Activated CD8-positive, alpha-beta T cell treated with anti-CD3 and anti-CD28 coated beads for 36 hours (primary cell): ENCODE measurements at regions not wholly inside any gene's neighbourhood (a gene's known extent, or its start where the extent isn't known, plus 50 kb on each side); places are given as distances from the start of the nearest gene placed in this dataset.

Source experiments
- ATAC-seq: fragments of 200-7000 bp; cut with Tn5 transposase; one replicate; pipeline ENCODE4 v1.10.0; 2021; ENCODE audit warnings: mild to moderate bottlenecking, moderate library complexity
- CTCF ChIA-PET: fragments of 350-600 bp; sonication (Branson Sonifier 250); formaldehyde crosslinking; loops from one replicate; lab custom pipeline; 2021; ENCODE audit warnings: antibody characterized with exemption; lab: Charles Lee
- POLR2A ChIA-PET: fragments of 350-600 bp; sonication (Branson Sonifier 250); formaldehyde crosslinking; loops from one replicate; lab custom pipeline; 2021; ENCODE audit warnings: antibody characterized with exemption; lab: Charles Lee
- DNase-seq: peaks from one replicate; pipeline ENCODE4 v3.0.0-alpha.2; 2020
- H3K27ac Mint-ChIP-seq: one replicate; pipeline ENCODE4 v1.8.0; 2021; ENCODE audit warnings: mild to moderate bottlenecking, mixed read lengths
- H3K27me3 Mint-ChIP-seq: one replicate; pipeline ENCODE4 v1.8.0; 2021; ENCODE audit warnings: mixed read lengths
- H3K36me3 Mint-ChIP-seq: one replicate; pipeline ENCODE4 v1.8.0; 2021; ENCODE audit warnings: low read depth, mixed read lengths
- H3K4me1 Mint-ChIP-seq: one replicate; pipeline ENCODE4 v1.8.0; 2021; ENCODE audit warnings: low read depth, mixed read lengths
- H3K4me3 Mint-ChIP-seq: one replicate; pipeline ENCODE4 v1.8.0; 2021; ENCODE audit warnings: mild to moderate bottlenecking, moderate library complexity, mixed read lengths
- H3K9me3 Mint-ChIP-seq: one replicate; pipeline ENCODE4 v1.8.0; 2021; ENCODE audit warnings: mixed read lengths
- intact Hi-C: fragments of 100-400 bp; cut with micrococcal nuclease; formaldehyde crosslinking; loops from one replicate; pipeline ENCODE4 v1.10.0; 2022
- TF ChIP-seq, protein P1 (sequence below): fragments of 200-600 bp; IDR thresholded peaks from one replicate; pipeline ENCODE4 v1.8.0; 2022; ENCODE audit warnings: antibody characterized with exemption, mild to moderate bottlenecking

DNA sequence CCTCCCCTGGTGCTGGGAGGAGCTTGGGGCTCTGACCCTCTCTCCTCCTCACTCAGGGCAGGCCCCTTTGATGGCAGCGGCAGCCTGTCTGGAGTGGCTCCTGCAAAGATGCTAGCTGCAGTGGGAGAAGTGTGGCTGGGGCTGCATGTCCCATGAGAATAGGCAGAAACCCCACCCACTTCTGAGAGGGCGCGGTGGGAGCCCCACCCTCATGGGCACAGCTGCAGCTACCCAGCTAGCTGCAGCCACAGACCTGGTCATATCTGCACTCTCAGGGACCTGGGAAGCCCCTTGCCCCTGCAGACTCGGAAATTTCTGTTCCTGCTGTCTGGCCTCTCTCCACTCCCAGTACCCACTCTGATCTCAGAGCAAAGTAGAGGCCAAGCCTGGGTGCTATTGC lies 72.2 kb upstream of the BRD7 start:
- ATAC-seq: no peak
- CTCF ChIA-PET: no interaction called here

DNA sequence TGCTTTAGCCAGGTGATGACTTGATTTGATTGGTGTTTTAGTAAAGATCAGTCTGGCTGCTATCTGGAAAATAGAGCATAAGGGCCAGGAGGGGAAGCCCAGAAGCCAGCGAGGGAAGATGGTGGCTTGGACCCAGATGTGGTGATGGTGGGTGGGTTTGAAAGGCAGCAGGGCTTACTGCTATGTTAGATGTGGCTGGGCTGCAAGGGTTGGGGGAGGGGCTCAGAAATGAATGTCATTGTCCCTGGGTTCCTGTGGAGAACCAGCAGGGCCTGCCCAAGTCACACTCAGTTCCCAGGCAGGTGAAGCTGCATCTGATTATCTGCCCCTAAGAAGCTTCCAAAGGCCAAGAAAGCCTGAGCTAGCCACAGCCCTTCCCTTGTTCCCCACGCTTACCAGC lies 71.7 kb upstream of the BRD7 start:
- DNase-seq: no peak

More for the DNA sequence above, 72.2 kb upstream of the BRD7 start:
- Mint-ChIP-seq H3K4me3 (no peak overlapping the region), H3K27ac (no peak overlapping the region), H3K4me1 (no peaks in the 10 kb centered on the region), H3K27me3 (no peaks in the 10 kb centered on the region), H3K9me3 (peaks cover 22% of the 10 kb centered on the region), H3K36me3 (no peaks in the 10 kb centered on the region)
- TF ChIP-seq, protein P1, sequence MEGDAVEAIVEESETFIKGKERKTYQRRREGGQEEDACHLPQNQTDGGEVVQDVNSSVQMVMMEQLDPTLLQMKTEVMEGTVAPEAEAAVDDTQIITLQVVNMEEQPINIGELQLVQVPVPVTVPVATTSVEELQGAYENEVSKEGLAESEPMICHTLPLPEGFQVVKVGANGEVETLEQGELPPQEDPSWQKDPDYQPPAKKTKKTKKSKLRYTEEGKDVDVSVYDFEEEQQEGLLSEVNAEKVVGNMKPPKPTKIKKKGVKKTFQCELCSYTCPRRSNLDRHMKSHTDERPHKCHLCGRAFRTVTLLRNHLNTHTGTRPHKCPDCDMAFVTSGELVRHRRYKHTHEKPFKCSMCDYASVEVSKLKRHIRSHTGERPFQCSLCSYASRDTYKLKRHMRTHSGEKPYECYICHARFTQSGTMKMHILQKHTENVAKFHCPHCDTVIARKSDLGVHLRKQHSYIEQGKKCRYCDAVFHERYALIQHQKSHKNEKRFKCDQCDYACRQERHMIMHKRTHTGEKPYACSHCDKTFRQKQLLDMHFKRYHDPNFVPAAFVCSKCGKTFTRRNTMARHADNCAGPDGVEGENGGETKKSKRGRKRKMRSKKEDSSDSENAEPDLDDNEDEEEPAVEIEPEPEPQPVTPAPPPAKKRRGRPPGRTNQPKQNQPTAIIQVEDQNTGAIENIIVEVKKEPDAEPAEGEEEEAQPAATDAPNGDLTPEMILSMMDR: no peak
- DNase-seq: no peak
- intact Hi-C loops: no loop called here
- POLR2A ChIA-PET: no interaction called here

DNA sequence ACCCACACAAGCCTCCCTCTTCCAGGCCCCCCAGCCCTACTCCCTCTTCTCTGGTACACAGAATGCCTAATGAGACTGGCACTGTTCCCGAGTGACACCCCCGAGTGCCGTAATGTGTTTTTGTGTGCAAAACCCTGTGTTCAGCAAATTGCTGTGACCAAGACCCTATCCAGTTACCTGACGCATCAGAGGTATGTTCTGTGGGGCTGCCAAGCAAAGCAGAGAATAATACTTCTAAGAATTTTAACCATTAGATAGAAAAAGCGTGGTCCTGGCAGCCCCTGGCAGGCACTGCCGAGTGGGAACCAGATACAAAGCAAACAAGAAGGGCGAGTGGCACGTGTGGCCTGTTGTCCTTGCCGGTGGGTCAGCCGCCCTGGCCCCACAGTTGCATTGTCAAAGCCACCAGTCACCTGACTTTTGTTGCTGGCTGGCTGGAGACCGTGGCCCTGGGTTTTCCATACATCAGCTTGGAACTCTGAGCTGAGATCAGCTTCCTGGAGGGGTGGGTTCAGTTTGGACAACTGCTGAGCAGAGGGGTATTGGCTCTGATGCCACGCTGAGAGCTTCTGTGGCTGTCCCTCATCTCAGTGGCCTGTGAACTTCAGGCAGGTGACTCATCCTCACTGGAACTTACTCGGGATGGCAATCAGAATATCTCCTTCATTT lies 69.1 kb upstream of the BRD7 start:
- Mint-ChIP-seq H3K4me3 (no peak overlapping the region), H3K9me3 (peaks cover 22% of the 10 kb centered on the region), H3K27ac (no peak overlapping the region), H3K27me3 (no peaks in the 10 kb centered on the region), H3K4me1 (no peaks in the 10 kb centered on the region), H3K36me3 (no peaks in the 10 kb centered on the region)
- TF ChIP-seq, protein P1: no peak
- ChIA-PET CTCF (no interaction called here), POLR2A (no interaction called here)
- DNase-seq (no peak), ATAC-seq (no peak)
- intact Hi-C loops: no loop called here

More for the DNA sequence above, 71.7 kb upstream of the BRD7 start:
- no peaks in the 10 kb centered on the region for H3K4me1 Mint-ChIP-seq
- TF ChIP-seq, protein P1: no peak
- ATAC-seq: no peak
- H3K36me3 Mint-ChIP-seq: no peaks in the 10 kb centered on the region
- ChIA-PET POLR2A (no interaction called here), CTCF (no interaction called here)
- H3K9me3 Mint-ChIP-seq: peaks cover 22% of the 10 kb centered on the region
- H3K4me3 Mint-ChIP-seq: no peak overlapping the region
- H3K27me3 Mint-ChIP-seq: no peaks in the 10 kb centered on the region
- intact Hi-C loops: no loop called here
- no peak overlapping the region for H3K27ac Mint-ChIP-seq

DNA sequence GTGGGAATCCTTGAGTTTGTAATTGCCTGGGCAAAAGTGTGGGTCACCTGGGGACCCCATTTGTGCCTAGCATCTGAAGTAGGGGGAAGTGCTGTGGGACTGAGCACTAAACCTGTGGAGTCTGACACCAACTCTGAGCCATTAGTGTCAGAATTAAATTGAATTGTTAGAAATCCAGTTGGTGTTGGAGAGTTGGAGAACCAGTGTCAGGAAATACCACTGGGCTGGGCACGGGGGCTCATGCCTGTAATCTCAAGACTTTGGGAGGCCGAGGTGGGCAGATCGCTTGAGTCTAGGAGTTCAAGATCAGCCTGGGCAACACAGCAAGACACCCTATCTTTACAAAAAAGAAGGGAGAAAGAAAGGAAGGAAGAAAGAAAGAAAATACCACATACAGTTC lies 67.5 kb upstream of the BRD7 start:
- CTCF ChIA-PET: no interaction called here
- intact Hi-C loops: no loop called here
- Mint-ChIP-seq H3K27me3 (peaks cover 6% of the 10 kb centered on the region), H3K4me1 (no peaks in the 10 kb centered on the region), H3K36me3 (no peaks in the 10 kb centered on the region), H3K4me3 (no peak overlapping the region), H3K9me3 (peaks cover 16% of the 10 kb centered on the region), H3K27ac (no peak overlapping the region)
- no peak for DNase-seq
- POLR2A ChIA-PET: no interaction called here
- ATAC-seq: no peak
- TF ChIP-seq, protein P1: no peak

DNA sequence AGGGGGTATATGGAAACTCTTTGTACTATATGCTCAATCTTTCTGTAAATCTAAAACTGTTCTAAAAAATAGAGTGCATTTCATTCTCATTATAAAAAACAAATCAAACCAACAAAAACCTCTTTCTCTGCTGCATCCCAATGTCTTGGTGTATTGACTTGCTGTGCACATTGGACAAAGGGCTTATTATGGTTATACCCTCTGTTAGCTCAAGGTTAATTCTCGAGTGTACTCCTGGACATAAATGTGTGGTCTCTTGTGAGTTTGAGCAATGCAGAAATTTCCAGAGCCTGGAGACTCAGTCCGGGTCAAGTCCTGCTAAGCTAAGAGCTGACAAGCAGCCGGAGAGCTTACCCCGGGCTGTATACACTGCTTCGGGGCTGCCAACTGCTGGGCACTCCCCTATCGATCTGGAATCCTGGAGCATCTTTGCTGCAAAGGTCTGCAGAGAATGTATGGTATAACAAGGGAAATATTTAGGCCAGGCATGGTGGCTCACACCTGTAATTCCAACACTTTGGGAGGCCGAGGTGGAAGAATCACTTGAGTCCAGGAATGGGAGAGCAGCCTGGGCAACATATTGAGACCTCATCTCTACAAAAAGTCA lies 66.2 kb upstream of the BRD7 start:
- DNase-seq (no peak), ATAC-seq (no peak)
- ChIA-PET CTCF (no interaction called here), POLR2A (no interaction called here)
- Mint-ChIP-seq H3K4me1 (no peaks in the 10 kb centered on the region), H3K27me3 (peaks cover 6% of the 10 kb centered on the region), H3K9me3 (peaks cover 11% of the 10 kb centered on the region), H3K27ac (no peak overlapping the region), H3K36me3 (no peaks in the 10 kb centered on the region), H3K4me3 (no peak overlapping the region)
- TF ChIP-seq, protein P1: no peak
- intact Hi-C loops: no loop called here
